Neural progenitor cell (in vitro differentiated cells): ENCODE measurements at regions not wholly inside any gene's neighbourhood (a gene's known extent, or its start where the extent isn't known, plus 50 kb on each side); places are given as distances from the start of the nearest gene placed in this dataset.

Source experiments
- EZH2 ChIP-seq: fragments of 200-600 bp; sonication (generic); IDR thresholded peaks from 2 replicates; pipeline ENCODE4 v1.6.1; 2017; ENCODE audit warnings: antibody characterized with exemption, mild to moderate bottlenecking, moderate library complexity
- EZH2phosphoT487 ChIP-seq: fragments of 200-600 bp; sonication (generic); IDR thresholded peaks from 2 replicates; pipeline ENCODE4 v1.6.1; 2017; ENCODE audit warnings: antibody characterized with exemption
- TF ChIP-seq, protein P1 (sequence below): fragments of 200-600 bp; sonication (generic); IDR thresholded peaks from 2 replicates; pipeline ENCODE4 v1.5.1; 2017; ENCODE audit warnings: antibody characterized with exemption, mild to moderate bottlenecking

DNA sequence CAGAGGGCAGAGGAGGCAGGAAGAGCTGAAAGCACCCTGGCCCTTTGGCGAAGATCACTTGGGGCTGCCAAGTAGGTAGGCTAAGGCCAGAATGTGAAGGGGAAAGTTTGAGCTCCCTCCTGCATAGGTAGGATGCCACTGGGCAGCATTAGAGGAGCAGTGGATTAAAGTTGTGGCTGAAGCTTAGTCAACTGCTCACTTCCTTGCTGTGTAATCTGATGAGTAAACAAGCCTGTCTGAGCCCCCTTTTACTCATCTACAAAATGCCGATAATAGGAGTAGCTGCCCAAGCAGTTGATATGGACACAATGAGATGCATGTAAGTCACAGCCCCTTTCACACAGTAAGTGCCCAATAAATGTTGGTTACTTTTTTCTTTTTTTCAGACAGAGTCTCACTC, 216.4 kb downstream of the MN1 start:
- TF ChIP-seq, protein P1, sequence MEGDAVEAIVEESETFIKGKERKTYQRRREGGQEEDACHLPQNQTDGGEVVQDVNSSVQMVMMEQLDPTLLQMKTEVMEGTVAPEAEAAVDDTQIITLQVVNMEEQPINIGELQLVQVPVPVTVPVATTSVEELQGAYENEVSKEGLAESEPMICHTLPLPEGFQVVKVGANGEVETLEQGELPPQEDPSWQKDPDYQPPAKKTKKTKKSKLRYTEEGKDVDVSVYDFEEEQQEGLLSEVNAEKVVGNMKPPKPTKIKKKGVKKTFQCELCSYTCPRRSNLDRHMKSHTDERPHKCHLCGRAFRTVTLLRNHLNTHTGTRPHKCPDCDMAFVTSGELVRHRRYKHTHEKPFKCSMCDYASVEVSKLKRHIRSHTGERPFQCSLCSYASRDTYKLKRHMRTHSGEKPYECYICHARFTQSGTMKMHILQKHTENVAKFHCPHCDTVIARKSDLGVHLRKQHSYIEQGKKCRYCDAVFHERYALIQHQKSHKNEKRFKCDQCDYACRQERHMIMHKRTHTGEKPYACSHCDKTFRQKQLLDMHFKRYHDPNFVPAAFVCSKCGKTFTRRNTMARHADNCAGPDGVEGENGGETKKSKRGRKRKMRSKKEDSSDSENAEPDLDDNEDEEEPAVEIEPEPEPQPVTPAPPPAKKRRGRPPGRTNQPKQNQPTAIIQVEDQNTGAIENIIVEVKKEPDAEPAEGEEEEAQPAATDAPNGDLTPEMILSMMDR, result no peak
- TF ChIP-seq EZH2phosphoT487 (peak; percentile 86), EZH2 (no peak)
